GM18873 (cell line): ENCODE measurements at regions not wholly inside any gene's neighbourhood (a gene's known extent, or its start where the extent isn't known, plus 50 kb on each side); places are given as distances from the start of the nearest gene placed in this dataset.
"Not testable (repeated sequence)": the region's sequence is repeated elsewhere in the genome, so short reads cannot be mapped to it uniquely, and the experiment has no call there.

Experiments used
- ATAC-seq: cut with Tn5 transposase; IDR thresholded peaks from one replicate; pipeline ENCODE4 v1.9.1; 2021; ENCODE audit warnings: mild to moderate bottlenecking, moderate library complexity, moderate number of reproducible peaks; ENCODE audit not compliant: unreplicated experiment, low FRiP score

- ATAC-seq, result no peak
Measured at GRCh38 chr9:106035806-106036205, 341.5 kb downstream of the TMEM38B start.

GRCh38 chr9:106038266-106039001 lies 344.1 kb downstream of the TMEM38B start:
- ATAC-seq, result no peak

GRCh38 chr9:106039151-106039935 lies 345.0 kb downstream of the TMEM38B start:
- ATAC-seq, result no peak

- not testable (repeated sequence) for ATAC-seq
Measured at GRCh38 chr9:106041920-106042319, 347.6 kb downstream of the TMEM38B start.

- no peak for ATAC-seq
Measured at GRCh38 chr9:106051545-106051944, 357.2 kb downstream of the TMEM38B start.

- ATAC-seq, result no peak
Measured at GRCh38 chr9:106052166-106052565, 357.8 kb downstream of the TMEM38B start.

GRCh38 chr9:106052735-106053134 lies 358.4 kb downstream of the TMEM38B start:
- no peak for ATAC-seq

GRCh38 chr9:106056328-106056727 lies 362.0 kb downstream of the TMEM38B start:
- ATAC-seq, result no peak

GRCh38 chr9:106058460-106058859 lies 364.1 kb downstream of the TMEM38B start:
- ATAC-seq, result no peak

GRCh38 chr9:106059886-106060285 lies 365.5 kb downstream of the TMEM38B start:
- ATAC-seq, result no peak

GRCh38 chr9:106060885-106061284 lies 366.5 kb downstream of the TMEM38B start:
- no peak for ATAC-seq

GRCh38 chr9:106062250-106062649 lies 367.9 kb downstream of the TMEM38B start:
- ATAC-seq, result no peak

GRCh38 chr9:106065136-106065535 lies 370.8 kb downstream of the TMEM38B start:
- no peak for ATAC-seq

- ATAC-seq, result no peak
Measured at GRCh38 chr9:106065579-106066214, 371.4 kb downstream of the TMEM38B start.

- ATAC-seq, result no peak
Measured at GRCh38 chr9:106066940-106067524, 372.7 kb downstream of the TMEM38B start.

GRCh38 chr9:106069241-106069640 lies 374.9 kb downstream of the TMEM38B start:
- no peak for ATAC-seq

GRCh38 chr9:106072421-106072820 lies 378.1 kb downstream of the TMEM38B start:
- ATAC-seq, result no peak

- ATAC-seq, result no peak
Measured at GRCh38 chr9:106074006-106074405, 379.7 kb downstream of the TMEM38B start.

GRCh38 chr9:106075236-106075959 lies 381.1 kb downstream of the TMEM38B start:
- no peak for ATAC-seq

GRCh38 chr9:106075960-106076327 lies 381.6 kb downstream of the TMEM38B start:
- ATAC-seq, result no peak
